Gastrocnemius medialis (tissue), 4 donors: ENCODE measurements at regions not wholly inside any gene's neighbourhood (a gene's known extent, or its start where the extent isn't known, plus 50 kb on each side); places are given as distances from the start of the nearest gene placed in this dataset.

Experiments
- ATAC-seq, 2 donors: fragments of 150-250 bp; one replicate each; pipeline ENCODE4 v1.9.1; 2016
- DNase-seq, 2 donors: peaks; one replicate each; pipeline ENCODE4 v3.0.0-alpha.2; 2019
- H3K27ac ChIP-seq, 4 donors: fragments of 200-600 bp; sonication (generic); 1 replicate in 1 of 4; 2 replicates in 3 of 4; pipeline ENCODE4 v1.5.1; 2016 to 2018; ENCODE audit warnings: mild to moderate bottlenecking in 2 of 4, moderate library complexity in 1 of 4
- H3K27me3 ChIP-seq, 3 donors: fragments of 200-600 bp; sonication (generic) in 2 of 3; 1 replicate in 1 of 3; 2 replicates in 2 of 3; pipeline versions ENCODE4 v1.5.1 to v1.6.0; 2016 to 2019; ENCODE audit warnings: mild to moderate bottlenecking in 1 of 3, moderate library complexity in 1 of 3
- H3K36me3 ChIP-seq, 2 donors: fragments of 200-600 bp; sonication (generic) in 1 of 2; one replicate each; pipeline ENCODE4 v1.5.1; 2017 to 2018
- H3K4me1 ChIP-seq, 2 donors: fragments of 200-600 bp; sonication (generic) in 1 of 2; one replicate each; pipeline ENCODE4 v1.5.1; 2016 to 2017; ENCODE audit warnings: mild to moderate bottlenecking in 2 of 2
- H3K4me3 ChIP-seq, 4 donors: fragments of 200-600 bp; sonication (generic) in 3 of 4; 1 replicate in 1 of 4; 2 replicates in 3 of 4; pipeline ENCODE4 v1.5.1; 2016 to 2019; ENCODE audit warnings: mild to moderate bottlenecking in 2 of 4
- H3K9me3 ChIP-seq, 3 donors: fragments of 200-600 bp; sonication (generic) in 2 of 3; 1 replicate in 1 of 3; 2 replicates in 2 of 3; pipeline ENCODE4 v1.5.1; 2016 to 2019
- CTCF ChIP-seq, 5 experiments: fragments of 450-650 bp in 3 of 5; fragments of 200-600 bp in 2 of 5; sonication (generic) in 2 of 5; IDR thresholded peaks in 4 of 5; conservative IDR thresholded peaks in 1 of 5; 1 replicate in 4 of 5; 2 replicates in 1 of 5; pipeline ENCODE4 v1.5.1; 2016 to 2019; ENCODE audit warnings: antibody characterized with exemption in 5 of 5, mild to moderate bottlenecking in 3 of 5, moderate library complexity in 3 of 5
- POLR2A ChIP-seq, 2 donors: fragments of 450-650 bp; IDR thresholded peaks; one replicate each; pipeline ENCODE4 v1.6.1; 2017; ENCODE audit warnings: antibody characterized with exemption in 2 of 2, mild to moderate bottlenecking in 2 of 2, moderate library complexity in 2 of 2
- in situ Hi-C, 4 donors: fragments of 200-750 bp; cut with MboI; loops; one replicate each; pipeline versions ENCODE4 v1.15.0 to v1.8.0; 2017; ENCODE audit warnings: low sequenced_read_pairs in 4 of 4
- intact Hi-C: fragments of 100-400 bp; cut with DNase I; formaldehyde crosslinking; loops from one replicate; pipeline ENCODE4 v1.15.1; 2023; ENCODE audit warnings: low total_unique reads

- no peak overlapping the region for H3K27ac ChIP-seq
- in situ Hi-C loops (no loop called here), intact Hi-C loops (no loop called here)
- TF ChIP-seq POLR2A (IDR thresholded peaks at IDR 0.05): no peak
- TF ChIP-seq CTCF (IDR thresholded peaks at IDR 0.05 in 4 of 5, conservative IDR thresholded peaks at IDR 0.05 in 1 of 5): no peak
- H3K9me3 ChIP-seq: no peaks in the 10 kb centered on the region
- ATAC-seq: no peak
- no peaks in the 10 kb centered on the region for H3K4me1 ChIP-seq
- no peak for DNase-seq
- no peaks in the 10 kb centered on the region for H3K36me3 ChIP-seq
- no peak overlapping the region for H3K4me3 ChIP-seq
- no peaks in the 10 kb centered on the region for H3K27me3 ChIP-seq
Measured at GRCh38 chr2:221761260-221761659, 189.2 kb upstream of the EPHA4 start.

DNA sequence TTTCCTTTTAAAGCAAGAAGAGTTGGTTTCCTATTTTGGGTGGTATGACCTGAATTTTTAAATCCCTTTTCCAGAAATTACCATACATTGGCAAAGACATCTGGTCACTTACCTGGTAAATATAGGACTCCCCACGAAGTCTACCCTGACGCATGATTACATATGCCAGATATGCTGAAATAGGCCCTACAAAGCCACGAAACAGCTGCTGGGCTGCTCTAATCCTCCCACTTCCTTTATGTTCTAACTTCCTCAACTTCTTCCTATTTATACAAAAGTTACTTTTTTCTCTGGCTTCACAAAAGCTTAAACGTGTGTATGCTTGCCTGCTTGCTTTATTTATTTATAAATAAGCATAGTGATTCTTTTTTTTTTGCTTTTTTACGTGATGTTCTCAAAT is 186.0 kb upstream of the EPHA4 start:
- no peak for DNase-seq
- no peak for ATAC-seq
- in situ Hi-C loops (no loop called here), intact Hi-C loops (no loop called here)
- Histone ChIP-seq H3K4me1 (no peaks in the 10 kb centered on the region), H3K4me3 (no peak overlapping the region), H3K36me3 (no peaks in the 10 kb centered on the region), H3K27me3 (no peaks in the 10 kb centered on the region), H3K27ac (no peak overlapping the region), H3K9me3 (no peaks in the 10 kb centered on the region)
- TF ChIP-seq POLR2A (IDR thresholded peaks at IDR 0.05) (no peak), CTCF (IDR thresholded peaks at IDR 0.05 in 4 of 5, conservative IDR thresholded peaks at IDR 0.05 in 1 of 5) (no peak)

- Histone ChIP-seq H3K27me3 (no peaks in the 10 kb centered on the region), H3K36me3 (no peaks in the 10 kb centered on the region), H3K27ac (no peak overlapping the region), H3K9me3 (no peaks in the 10 kb centered on the region), H3K4me3 (no peak overlapping the region), H3K4me1 (no peaks in the 10 kb centered on the region)
- no peak for TF ChIP-seq POLR2A (IDR thresholded peaks at IDR 0.05)
- no peak for TF ChIP-seq CTCF (IDR thresholded peaks at IDR 0.05 in 4 of 5, conservative IDR thresholded peaks at IDR 0.05 in 1 of 5)
- in situ Hi-C loops (no loop called here), intact Hi-C loops (no loop called here)
- ATAC-seq (no peak), DNase-seq (no peak)
Measured at GRCh38 chr2:221753401-221753800, 181.3 kb upstream of the EPHA4 start.

DNA sequence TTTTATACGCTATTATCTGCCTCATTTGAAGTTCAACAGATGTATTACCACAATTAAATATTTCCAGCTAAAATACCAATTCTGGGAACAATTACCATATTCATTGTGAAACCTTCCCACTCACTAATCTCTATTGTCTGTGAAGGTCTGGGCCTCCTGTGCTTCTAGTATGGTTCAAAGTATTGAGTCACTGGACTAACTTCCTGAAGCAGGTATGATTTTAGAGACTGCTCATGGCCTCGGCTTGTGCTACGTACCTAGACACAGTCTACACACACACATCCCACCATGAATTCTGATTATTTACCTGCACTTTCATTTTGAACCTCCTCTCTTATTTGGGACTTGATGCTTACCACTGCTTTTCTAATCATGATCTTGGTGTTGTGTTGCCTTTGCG is 180.7 kb upstream of the EPHA4 start:
- H3K4me3 ChIP-seq: no peak overlapping the region
- no peaks in the 10 kb centered on the region for H3K36me3 ChIP-seq
- ATAC-seq (no peak), DNase-seq (no peak)
- no peaks in the 10 kb centered on the region for H3K27me3 ChIP-seq
- intact Hi-C loops (no loop called here), in situ Hi-C loops (no loop called here)
- no peaks in the 10 kb centered on the region for H3K9me3 ChIP-seq
- H3K27ac ChIP-seq: no peak overlapping the region
- TF ChIP-seq CTCF (IDR thresholded peaks at IDR 0.05 in 4 of 5, conservative IDR thresholded peaks at IDR 0.05 in 1 of 5) (no peak), POLR2A (IDR thresholded peaks at IDR 0.05) (no peak)
- H3K4me1 ChIP-seq: no peaks in the 10 kb centered on the region

DNA sequence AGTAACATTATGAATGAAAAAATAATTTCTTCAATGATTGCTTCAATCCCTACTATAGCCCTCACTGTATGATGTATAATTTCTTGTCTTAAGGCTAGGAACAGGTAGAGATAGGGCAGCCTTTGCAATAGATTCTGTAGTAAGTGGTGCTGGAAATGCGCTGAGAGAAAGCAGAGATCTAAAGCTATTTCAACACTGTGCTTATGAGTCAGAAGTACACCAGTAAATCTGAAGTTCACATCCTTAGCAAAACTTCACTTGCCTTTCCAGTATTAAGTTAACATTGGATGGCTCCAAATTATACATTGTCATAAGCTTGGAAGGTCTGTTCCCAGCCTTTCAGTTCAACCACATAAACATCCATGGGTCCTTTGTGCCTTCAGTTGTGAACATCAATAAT is 178.2 kb upstream of the EPHA4 start:
- no peak overlapping the region for H3K4me3 ChIP-seq
- ATAC-seq: no peak
- no peaks in the 10 kb centered on the region for H3K36me3 ChIP-seq
- H3K9me3 ChIP-seq: no peaks in the 10 kb centered on the region
- no peak for DNase-seq
- H3K27me3 ChIP-seq: no peaks in the 10 kb centered on the region
- H3K27ac ChIP-seq: no peak overlapping the region
- in situ Hi-C loops (no loop called here), intact Hi-C loops (no loop called here)
- no peaks in the 10 kb centered on the region for H3K4me1 ChIP-seq
- TF ChIP-seq CTCF (IDR thresholded peaks at IDR 0.05 in 4 of 5, conservative IDR thresholded peaks at IDR 0.05 in 1 of 5): no peak
- no peak for TF ChIP-seq POLR2A (IDR thresholded peaks at IDR 0.05)
